Gastrocnemius medialis (tissue), 4 donors: ENCODE measurements at regions not wholly inside any gene's neighbourhood (a gene's known extent, or its start where the extent isn't known, plus 50 kb on each side); places are given as distances from the start of the nearest gene placed in this dataset.

Source experiments
- CTCF ChIP-seq, 5 experiments: fragments of 450-650 bp in 3 of 5; fragments of 200-600 bp in 2 of 5; sonication (generic) in 2 of 5; IDR thresholded peaks in 4 of 5; conservative IDR thresholded peaks in 1 of 5; 1 replicate in 4 of 5; 2 replicates in 1 of 5; pipeline ENCODE4 v1.5.1; 2016 to 2019; ENCODE audit warnings: antibody characterized with exemption in 5 of 5, mild to moderate bottlenecking in 3 of 5, moderate library complexity in 3 of 5
- POLR2A ChIP-seq, 2 donors: fragments of 450-650 bp; IDR thresholded peaks; one replicate each; pipeline ENCODE4 v1.6.1; 2017; ENCODE audit warnings: antibody characterized with exemption in 2 of 2, mild to moderate bottlenecking in 2 of 2, moderate library complexity in 2 of 2

DNA sequence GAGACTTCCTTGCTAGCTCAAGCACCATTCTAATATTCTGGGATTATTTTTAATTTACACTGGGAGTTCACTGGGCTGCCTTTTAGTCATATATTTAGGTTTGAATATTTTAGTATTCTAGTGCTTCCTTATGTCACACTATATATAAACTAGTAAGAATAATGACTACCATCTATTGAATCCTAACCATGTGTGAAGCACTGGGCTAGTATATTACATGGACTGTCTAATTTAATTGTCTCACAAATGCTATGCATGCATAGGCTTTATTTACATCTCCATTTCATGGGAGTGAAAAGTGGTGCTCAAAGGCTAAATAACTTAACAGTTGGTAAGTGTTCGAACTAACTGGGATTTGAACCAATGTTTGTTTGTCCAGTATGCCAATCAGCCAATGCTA, 272.4 kb downstream of the RND3 start:
- no peak for TF ChIP-seq CTCF (IDR thresholded peaks at IDR 0.05 in 4 of 5, conservative IDR thresholded peaks at IDR 0.05 in 1 of 5)
- no peak for TF ChIP-seq POLR2A (IDR thresholded peaks at IDR 0.05)
